H9 (cell line): ENCODE measurements at regions not wholly inside any gene's neighbourhood (a gene's known extent, or its start where the extent isn't known, plus 50 kb on each side); places are given as distances from the start of the nearest gene placed in this dataset.

Experiments used
- DNase-seq: peaks from one replicate; pipeline ENCODE4 v3.0.0-alpha.2; 2017
- H2AFZ ChIP-seq: one replicate; pipeline ENCODE4 v1.6.1; 2013; ENCODE audit warnings: mild to moderate bottlenecking, low read length, control low read depth, moderate library complexity
- H2AK5ac ChIP-seq: 2 replicates; pipeline ENCODE4 v1.6.1; 2013; ENCODE audit warnings: low read length, control low read depth, mixed read lengths; ENCODE audit not compliant: insufficient read length
- H2BK120ac ChIP-seq: one replicate; pipeline ENCODE4 v1.6.1; 2013; ENCODE audit warnings: low read depth, mild to moderate bottlenecking, low read length, control low read depth, inconsistent platforms; ENCODE audit not compliant: poor library complexity, severe bottlenecking
- H2BK12ac ChIP-seq: 2 replicates; pipeline ENCODE4 v1.6.1; 2013; ENCODE audit warnings: low read length, control low read depth, mixed read lengths, low read depth; ENCODE audit not compliant: insufficient read length
- H2BK15ac ChIP-seq: 2 replicates; pipeline ENCODE4 v1.6.1; 2013; ENCODE audit warnings: low read depth, low read length, control low read depth
- H2BK20ac ChIP-seq: one replicate; pipeline ENCODE4 v1.6.1; 2013; ENCODE audit warnings: low read depth, mild to moderate bottlenecking, low read length, control low read depth, inconsistent platforms; ENCODE audit not compliant: poor library complexity, severe bottlenecking
- H2BK5ac ChIP-seq: 2 replicates; pipeline ENCODE4 v1.6.1; 2013; ENCODE audit warnings: low read length, control low read depth, mixed read lengths; ENCODE audit not compliant: insufficient read length
- H3K14ac ChIP-seq: 2 replicates; pipeline ENCODE4 v1.6.1; 2013; ENCODE audit warnings: low read length, control low read depth; ENCODE audit not compliant: insufficient read depth
- H3K18ac ChIP-seq: 2 replicates; pipeline ENCODE4 v1.6.1; 2013; ENCODE audit warnings: low read depth, mild to moderate bottlenecking, mixed read lengths, low read length, control low read depth; ENCODE audit not compliant: insufficient read length
- H3K23ac ChIP-seq: 2 replicates; pipeline ENCODE4 v1.6.1; 2013; ENCODE audit warnings: low read length, control low read depth, mixed read lengths, low read depth; ENCODE audit not compliant: insufficient read length
- H3K23me2 ChIP-seq: 2 replicates; pipeline ENCODE4 v1.6.1; 2013; ENCODE audit warnings: low read depth, mild to moderate bottlenecking, mixed read lengths, low read length, control low read depth; ENCODE audit not compliant: insufficient read length, poor library complexity, severe bottlenecking
- H3K27ac ChIP-seq: 2 replicates; pipeline ENCODE4 v1.5.1; 2013; ENCODE audit warnings: low read length, control low read depth, mixed read lengths, low read depth; ENCODE audit not compliant: insufficient read length
- H3K27me3 ChIP-seq: 2 replicates; pipeline ENCODE4 v1.6.1; 2013; ENCODE audit warnings: low read length, control low read depth, inconsistent platforms; ENCODE audit not compliant: insufficient read depth
- H3K4ac ChIP-seq: 2 replicates; pipeline ENCODE4 v1.6.1; 2013; ENCODE audit warnings: low read depth, mild to moderate bottlenecking, control low read depth, inconsistent platforms, low read length, moderate library complexity
- H3K4me1 ChIP-seq: 2 replicates; pipeline ENCODE4 v1.6.1; 2013; ENCODE audit warnings: low read length, control low read depth, inconsistent platforms; ENCODE audit not compliant: insufficient read depth
- H3K4me2 ChIP-seq: 2 replicates; pipeline ENCODE4 v1.6.1; 2013; ENCODE audit warnings: low read length, control low read depth, mixed read lengths; ENCODE audit not compliant: insufficient read length, insufficient read depth
- H3K56ac ChIP-seq: 2 replicates; pipeline ENCODE4 v1.6.1; 2013; ENCODE audit warnings: low read depth, mild to moderate bottlenecking, mixed read lengths, low read length, control low read depth; ENCODE audit not compliant: insufficient read length
- H3K79me1 ChIP-seq: 2 replicates; pipeline ENCODE4 v1.6.1; 2013; ENCODE audit warnings: low read depth, mild to moderate bottlenecking, moderate library complexity, low read length, control low read depth, inconsistent platforms; ENCODE audit not compliant: insufficient read depth, poor library complexity, severe bottlenecking
- H3K79me2 ChIP-seq: 2 replicates; pipeline ENCODE4 v1.6.1; 2013; ENCODE audit warnings: low read length, control low read depth, inconsistent platforms; ENCODE audit not compliant: insufficient read depth
- H3K9ac ChIP-seq: 2 replicates; pipeline ENCODE4 v1.6.1; 2013; ENCODE audit warnings: low read length, control low read depth, mixed read lengths; ENCODE audit not compliant: insufficient read length; ENCODE audit errors: extremely low read depth
- H3K9me3 ChIP-seq: one replicate; pipeline ENCODE4 v1.6.1; 2013; ENCODE audit warnings: low read depth, low read length, inconsistent platforms; ENCODE audit not compliant: control insufficient read depth
- H3T11ph ChIP-seq: one replicate; pipeline ENCODE4 v1.6.1; 2013; ENCODE audit warnings: mild to moderate bottlenecking, low read length, control low read depth, inconsistent platforms
- H4K20me1 ChIP-seq: one replicate; pipeline ENCODE4 v1.6.1; 2013; ENCODE audit not compliant: control insufficient read depth, insufficient read length, insufficient read depth
- H4K5ac ChIP-seq: 2 replicates; pipeline ENCODE4 v1.6.1; 2013; ENCODE audit warnings: low read depth, mild to moderate bottlenecking, mixed read lengths, low read length, control low read depth; ENCODE audit not compliant: insufficient read length
- H4K8ac ChIP-seq: replicated peaks from 2 replicates; pipeline ENCODE4 v1.6.1; 2013; ENCODE audit warnings: low read length, control low read depth, mixed read lengths, low read depth; ENCODE audit not compliant: insufficient read length
- H4K91ac ChIP-seq: 2 replicates; pipeline ENCODE4 v1.6.1; 2013; ENCODE audit warnings: low read depth, mild to moderate bottlenecking, moderate library complexity, mixed read lengths, low read length, control low read depth; ENCODE audit not compliant: insufficient read length
- H3K27ac Mint-ChIP-seq, 3 experiments: 2 replicates in 2 of 3; 3 replicates in 1 of 3; pipeline ENCODE4 v1.8.0; 2020 to 2021; ENCODE audit warnings: mixed read lengths in 3 of 3, mild to moderate bottlenecking in 1 of 3, moderate library complexity in 1 of 3
- H3K27me3 Mint-ChIP-seq: 2 replicates; pipeline ENCODE4 v1.8.0; 2021; ENCODE audit warnings: low read depth, mild to moderate bottlenecking, moderate library complexity, mixed read lengths
- H3K36me3 Mint-ChIP-seq, 3 experiments: 2 replicates in 2 of 3; 3 replicates in 1 of 3; pipeline ENCODE4 v1.8.0; 2020 to 2021; ENCODE audit warnings: low read depth in 3 of 3, mixed read lengths in 3 of 3; ENCODE audit not compliant: insufficient read depth in 1 of 3
- H3K4me1 Mint-ChIP-seq, 2 experiments: 2 replicates each; pipeline ENCODE4 v1.8.0; 2020; ENCODE audit warnings: mixed read lengths in 2 of 2
- H3K4me3 Mint-ChIP-seq, 2 experiments: 2 replicates in 1 of 2; 3 replicates in 1 of 2; pipeline ENCODE4 v1.8.0; 2020 to 2021; ENCODE audit warnings: mild to moderate bottlenecking in 2 of 2, mixed read lengths in 2 of 2, moderate library complexity in 1 of 2
- H3K9me3 Mint-ChIP-seq, 2 experiments: 2 replicates in 1 of 2; 3 replicates in 1 of 2; pipeline ENCODE4 v1.8.0; 2020; ENCODE audit warnings: mild to moderate bottlenecking in 2 of 2, mixed read lengths in 2 of 2, moderate library complexity in 1 of 2
- TF ChIP-seq, protein P1 (sequence below): fragments of 200-600 bp; sonication (generic); conservative IDR thresholded peaks from 3 replicates; pipeline ENCODE4 v1.8.0; 2021; ENCODE audit warnings: antibody characterized with exemption, mild to moderate bottlenecking

GRCh38 chr1:194731025-194731424, 1544.6 kb upstream of the B3GALT2 start:
- no peak for DNase-seq
- H4K5ac ChIP-seq: no peak overlapping the region
- H3K27me3 Mint-ChIP-seq: no peaks in the 10 kb centered on the region
- H2BK120ac ChIP-seq: no peak overlapping the region
- H3K27ac ChIP-seq: no peak overlapping the region
- H3K23me2 ChIP-seq: no peaks in the 10 kb centered on the region
- H3K4me3 Mint-ChIP-seq: no peak overlapping the region
- H4K8ac ChIP-seq: no peak overlapping the region
- no peak overlapping the region for H3K9ac ChIP-seq
- no peak overlapping the region for H2BK15ac ChIP-seq
- no peaks in the 10 kb centered on the region for H3K27me3 ChIP-seq
- no peaks in the 10 kb centered on the region for H3K36me3 Mint-ChIP-seq
- no peak overlapping the region for H3K56ac ChIP-seq
- H4K20me1 ChIP-seq: no peaks in the 10 kb centered on the region
- no peaks in the 10 kb centered on the region for H3K9me3 Mint-ChIP-seq
- no peak overlapping the region for H2AFZ ChIP-seq
- TF ChIP-seq, protein P1, sequence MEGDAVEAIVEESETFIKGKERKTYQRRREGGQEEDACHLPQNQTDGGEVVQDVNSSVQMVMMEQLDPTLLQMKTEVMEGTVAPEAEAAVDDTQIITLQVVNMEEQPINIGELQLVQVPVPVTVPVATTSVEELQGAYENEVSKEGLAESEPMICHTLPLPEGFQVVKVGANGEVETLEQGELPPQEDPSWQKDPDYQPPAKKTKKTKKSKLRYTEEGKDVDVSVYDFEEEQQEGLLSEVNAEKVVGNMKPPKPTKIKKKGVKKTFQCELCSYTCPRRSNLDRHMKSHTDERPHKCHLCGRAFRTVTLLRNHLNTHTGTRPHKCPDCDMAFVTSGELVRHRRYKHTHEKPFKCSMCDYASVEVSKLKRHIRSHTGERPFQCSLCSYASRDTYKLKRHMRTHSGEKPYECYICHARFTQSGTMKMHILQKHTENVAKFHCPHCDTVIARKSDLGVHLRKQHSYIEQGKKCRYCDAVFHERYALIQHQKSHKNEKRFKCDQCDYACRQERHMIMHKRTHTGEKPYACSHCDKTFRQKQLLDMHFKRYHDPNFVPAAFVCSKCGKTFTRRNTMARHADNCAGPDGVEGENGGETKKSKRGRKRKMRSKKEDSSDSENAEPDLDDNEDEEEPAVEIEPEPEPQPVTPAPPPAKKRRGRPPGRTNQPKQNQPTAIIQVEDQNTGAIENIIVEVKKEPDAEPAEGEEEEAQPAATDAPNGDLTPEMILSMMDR: no peak
- H3K27ac Mint-ChIP-seq: no peak overlapping the region
- H3K4me2 ChIP-seq: no peak overlapping the region
- no peaks in the 10 kb centered on the region for H3K79me2 ChIP-seq
- no peak overlapping the region for H3K23ac ChIP-seq
- H3K18ac ChIP-seq: no peak overlapping the region
- H2AK5ac ChIP-seq: no peak overlapping the region
- no peak overlapping the region for H3K14ac ChIP-seq
- no peak overlapping the region for H2BK5ac ChIP-seq
- no peak overlapping the region for H2BK12ac ChIP-seq
- no peak overlapping the region for H4K91ac ChIP-seq
- H3K4ac ChIP-seq: no peak overlapping the region
- no peak overlapping the region for H2BK20ac ChIP-seq
- peaks cover 5 to 8% of the 10 kb centered on the region in 2 experiments for H3K4me1 Mint-ChIP-seq
- H3K4me1 ChIP-seq: no peaks in the 10 kb centered on the region; the same call in 1 of the 2 replicates
- no peak overlapping the region for H3T11ph ChIP-seq
- H3K79me1 ChIP-seq: no peaks in the 10 kb centered on the region
- H3K9me3 ChIP-seq: no peaks in the 10 kb centered on the region
